Suprapubic skin (tissue), 4 donors: ENCODE measurements at regions not wholly inside any gene's neighbourhood (a gene's known extent, or its start where the extent isn't known, plus 50 kb on each side); places are given as distances from the start of the nearest gene placed in this dataset.

Experiments used
- DNase-seq, 2 donors: peaks; one replicate each; pipeline ENCODE4 v3.0.0-alpha.2; 2019; ENCODE audit warnings: low spot score in 2 of 2
- H3K27ac ChIP-seq: fragments of 200-600 bp; sonication (generic); one replicate; pipeline ENCODE4 v1.5.1; 2019
- H3K27me3 ChIP-seq: fragments of 200-600 bp; sonication (generic); one replicate; pipeline ENCODE4 v1.5.1; 2019
- H3K36me3 ChIP-seq: fragments of 200-600 bp; sonication (generic); one replicate; pipeline ENCODE4 v1.5.1; 2019
- H3K4me1 ChIP-seq: fragments of 200-600 bp; sonication (generic); one replicate; pipeline ENCODE4 v1.5.1; 2019
- H3K4me3 ChIP-seq: fragments of 200-600 bp; sonication (generic); one replicate; pipeline ENCODE4 v1.5.1; 2019; ENCODE audit warnings: mild to moderate bottlenecking
- H3K9me3 ChIP-seq: fragments of 200-600 bp; sonication (generic); one replicate; pipeline ENCODE4 v1.5.1; 2019
- CTCF ChIP-seq, 2 donors: fragments of 200-600 bp in 1 of 2; fragments of 450-650 bp in 1 of 2; sonication (generic) in 1 of 2; IDR thresholded peaks; one replicate each; pipeline ENCODE4 v1.5.1; 2016 to 2019; ENCODE audit warnings: antibody characterized with exemption in 2 of 2, mild to moderate bottlenecking in 1 of 2, moderate library complexity in 1 of 2
- EP300 ChIP-seq: sonication (generic); formaldehyde crosslinking; IDR thresholded peaks from one replicate; pipeline ENCODE4 v1.6.1; 2017; ENCODE audit warnings: antibody characterized with exemption
- POLR2A ChIP-seq, 2 donors: fragments of 450-650 bp; IDR thresholded peaks; one replicate each; pipeline ENCODE4 v1.6.1; 2017; ENCODE audit warnings: antibody characterized with exemption in 2 of 2, mild to moderate bottlenecking in 2 of 2, moderate library complexity in 2 of 2
- POLR2AphosphoS5 ChIP-seq, 3 donors: sonication (generic); formaldehyde crosslinking; IDR thresholded peaks; one replicate each; pipeline ENCODE4 v1.6.1; 2017; ENCODE audit warnings: antibody characterized with exemption in 3 of 3
- WGBS: methylation state at CpG from one replicate; pipeline ENCODE4 v1.1.5; 2018; 5-methylcytosine and 5-hydroxymethylcytosine counted together

DNA sequence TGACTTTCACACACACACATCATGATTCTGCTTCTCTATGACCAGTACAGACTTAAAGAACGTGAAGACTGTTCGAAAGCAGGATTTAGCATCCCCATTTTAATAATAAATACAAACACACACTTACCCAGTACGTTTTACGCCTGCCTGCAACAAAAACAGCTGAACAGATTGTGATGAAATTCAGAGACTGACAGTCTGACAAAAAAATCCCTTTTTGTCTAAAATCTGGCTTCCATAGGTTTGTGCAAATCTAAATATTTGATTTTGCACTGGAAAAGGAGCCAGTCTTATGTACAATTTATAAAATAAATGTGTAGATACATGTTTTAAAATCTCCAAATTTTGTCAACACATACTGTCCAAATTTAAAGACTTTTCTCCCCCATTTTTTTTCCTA, 630.7 kb downstream of the ZEB2 start:
- H3K27me3 ChIP-seq: no peaks in the 10 kb centered on the region
- H3K9me3 ChIP-seq: no peaks in the 10 kb centered on the region
- H3K36me3 ChIP-seq: no peaks in the 10 kb centered on the region
- H3K4me1 ChIP-seq: no peaks in the 10 kb centered on the region
- TF ChIP-seq POLR2AphosphoS5 (IDR thresholded peaks at IDR 0.05) (no peak), CTCF (IDR thresholded peaks at IDR 0.05) (no peak), POLR2A (IDR thresholded peaks at IDR 0.05) (no peak), EP300 (no peak)
- WGBS: 90% methylated on average over 4 of the region's 4 CpGs
- H3K4me3 ChIP-seq: no peak overlapping the region
- H3K27ac ChIP-seq: no peak overlapping the region
- no peak for DNase-seq

DNA sequence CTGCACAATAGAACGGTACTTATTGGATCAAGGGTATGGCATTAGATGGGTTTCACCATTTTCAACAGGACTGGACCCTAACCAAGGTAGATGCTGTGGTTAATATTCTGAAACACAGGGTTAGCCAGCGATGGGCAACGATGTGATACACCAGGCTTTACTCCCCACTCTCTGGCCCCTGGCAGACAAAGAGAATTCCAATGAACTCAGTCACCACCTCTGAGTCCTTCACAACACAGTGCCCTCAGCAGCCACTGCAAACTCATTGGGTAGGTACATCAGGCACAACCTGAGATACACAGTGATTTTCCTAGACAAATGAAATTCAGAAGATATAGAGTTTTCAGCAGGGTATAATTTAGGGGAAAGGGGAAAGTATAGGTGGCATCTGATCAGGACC, 634.5 kb downstream of the ZEB2 start:
- Histone ChIP-seq H3K9me3 (no peaks in the 10 kb centered on the region), H3K27me3 (no peaks in the 10 kb centered on the region), H3K4me3 (no peak overlapping the region), H3K4me1 (no peaks in the 10 kb centered on the region), H3K27ac (no peak overlapping the region), H3K36me3 (no peaks in the 10 kb centered on the region)
- TF ChIP-seq EP300 (no peak), POLR2AphosphoS5 (IDR thresholded peaks at IDR 0.05) (no peak), POLR2A (IDR thresholded peaks at IDR 0.05) (no peak), CTCF (IDR thresholded peaks at IDR 0.05) (no peak)
- 93% methylated on average over 3 of the region's 3 CpGs for WGBS
- no peak for DNase-seq

GRCh38 chr2:143881246-143881645, 638.7 kb downstream of the ZEB2 start:
- TF ChIP-seq POLR2AphosphoS5 (IDR thresholded peaks at IDR 0.05) (no peak), EP300 (no peak), POLR2A (IDR thresholded peaks at IDR 0.05) (no peak), CTCF (IDR thresholded peaks at IDR 0.05) (no peak)
- H3K36me3 ChIP-seq: no peaks in the 10 kb centered on the region
- H3K27me3 ChIP-seq: no peaks in the 10 kb centered on the region
- DNase-seq: no peak
- no peaks in the 10 kb centered on the region for H3K4me1 ChIP-seq
- no peaks in the 10 kb centered on the region for H3K9me3 ChIP-seq
- H3K4me3 ChIP-seq: no peak overlapping the region
- no peak overlapping the region for H3K27ac ChIP-seq
- WGBS: 64% methylated on average over 2 of the region's 2 CpGs

DNA sequence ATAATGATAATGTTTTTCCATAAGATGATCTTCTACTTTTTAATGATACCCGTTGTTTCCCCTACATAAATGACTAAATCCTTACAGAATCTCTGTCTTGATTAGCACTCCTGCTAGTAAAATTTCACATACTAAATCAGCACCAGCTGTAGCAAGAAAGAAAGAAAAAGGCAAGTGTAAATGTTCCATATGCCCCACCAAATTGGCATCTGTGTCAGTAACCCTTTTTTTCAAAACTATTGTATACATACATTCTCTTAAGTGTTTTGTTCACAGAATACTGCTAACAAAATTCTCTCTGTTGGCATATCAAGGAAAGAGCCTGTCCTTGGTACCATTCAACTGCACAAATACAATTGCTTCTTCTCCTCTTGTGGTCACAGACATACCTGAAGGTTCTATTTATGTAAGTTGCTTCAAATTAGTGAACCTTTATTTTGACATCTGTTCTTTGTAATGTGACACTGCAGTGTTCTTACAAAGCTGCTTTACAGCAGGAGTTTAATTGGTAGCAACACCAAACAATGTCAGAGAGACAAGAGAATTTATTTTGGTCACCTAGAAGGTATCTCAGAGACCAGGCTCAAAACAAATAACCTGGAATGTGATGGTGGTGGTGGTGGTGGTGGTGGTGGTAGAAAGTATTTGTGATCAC, 641.9 kb downstream of the ZEB2 start:
- Histone ChIP-seq H3K27ac (no peak overlapping the region), H3K4me3 (no peak overlapping the region), H3K9me3 (no peaks in the 10 kb centered on the region), H3K36me3 (no peaks in the 10 kb centered on the region), H3K4me1 (no peaks in the 10 kb centered on the region), H3K27me3 (no peaks in the 10 kb centered on the region)
- 79% methylated on average over 1 of the region's 1 CpG for WGBS
- no peak for DNase-seq
- TF ChIP-seq CTCF (IDR thresholded peaks at IDR 0.05) (no peak), POLR2A (IDR thresholded peaks at IDR 0.05) (no peak), EP300 (no peak), POLR2AphosphoS5 (IDR thresholded peaks at IDR 0.05) (no peak)

DNA sequence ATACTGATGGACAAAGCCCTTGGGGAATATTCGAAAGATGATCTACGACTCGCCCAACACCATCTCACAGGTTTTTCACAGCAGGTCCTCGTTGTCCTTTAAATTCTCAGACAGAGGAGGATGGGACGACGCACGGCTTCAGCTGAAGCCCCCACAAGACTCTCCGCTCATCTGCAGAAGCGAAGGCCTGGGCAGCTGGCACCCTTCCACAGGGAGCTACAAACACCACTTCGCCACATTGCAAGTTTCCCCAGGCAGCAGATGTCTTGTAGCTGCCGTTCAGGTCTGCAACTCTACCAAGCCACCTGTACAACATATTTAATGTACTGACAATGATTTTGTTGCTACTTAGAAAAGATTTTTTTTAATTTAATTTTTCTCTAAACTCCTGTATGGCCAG, 642.9 kb downstream of the ZEB2 start:
- 74% methylated on average over 11 of the region's 11 CpGs for WGBS
- no peak overlapping the region for H3K27ac ChIP-seq
- no peak overlapping the region for H3K4me3 ChIP-seq
- no peaks in the 10 kb centered on the region for H3K9me3 ChIP-seq
- DNase-seq: no peak
- no peaks in the 10 kb centered on the region for H3K4me1 ChIP-seq
- no peaks in the 10 kb centered on the region for H3K27me3 ChIP-seq
- TF ChIP-seq EP300 (no peak), CTCF (IDR thresholded peaks at IDR 0.05) (no peak), POLR2AphosphoS5 (IDR thresholded peaks at IDR 0.05) (no peak), POLR2A (IDR thresholded peaks at IDR 0.05) (no peak)
- H3K36me3 ChIP-seq: no peaks in the 10 kb centered on the region
